ENCODE measurements at regions not wholly inside any gene's neighbourhood (a gene's known extent, or its start where the extent isn't known, plus 50 kb on each side); places are given as distances from the start of the nearest gene placed in this dataset.

DNA sequence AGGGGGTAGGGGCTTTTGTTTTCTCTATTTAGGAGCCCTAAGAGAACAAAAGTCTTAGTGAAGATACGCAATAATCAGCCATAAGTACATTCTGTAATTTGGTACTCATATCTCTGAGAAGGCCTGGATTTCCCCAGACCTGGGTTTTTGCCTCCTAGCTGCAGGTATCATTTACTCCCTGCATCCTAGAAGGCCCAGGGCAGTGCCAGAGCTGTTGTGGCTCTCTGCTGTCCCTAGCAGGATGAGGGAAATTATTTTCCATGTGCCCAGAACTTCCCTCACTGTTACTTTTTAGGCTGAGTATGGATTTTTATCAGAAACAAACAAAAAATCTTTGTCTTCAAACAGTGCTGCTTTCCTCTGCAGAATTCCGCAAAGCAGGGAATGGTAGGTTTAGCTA is 192.5 kb upstream of the SYT1 start:
- POLR2A ChIA-PET (ENCODE audit: unreplicated experiment) = no interaction called here
- Histone ChIP-seq H3K36me3 (ENCODE audit: low read depth, low read length) (no peaks in the 10 kb centered on the region), H3F3A (ENCODE audit: low read length, unreplicated experiment) (no peaks in the 10 kb centered on the region), H3K4me3 (ENCODE audit: low read length) (no peak overlapping the region), H3K27me3 (ENCODE audit: low read length) (no peaks in the 10 kb centered on the region), H3K9me2 (replicated peaks; ENCODE audit: low read length) (no peaks in the 10 kb centered on the region), H4K20me1 (ENCODE audit: low read length) (no peaks in the 10 kb centered on the region), H2AFZ (ENCODE audit: low read length) (no peak overlapping the region), H3K9me3 (ENCODE audit: low read length) (no peaks in the 10 kb centered on the region), H3K4me1 (ENCODE audit: insufficient read depth, low read length) (no peaks in the 10 kb centered on the region), H3K79me2 (ENCODE audit: low read length) (no peaks in the 10 kb centered on the region), H3K4me2 (ENCODE audit: low read length) (no peak overlapping the region), H3K9ac (ENCODE audit: low read length) (no peak overlapping the region), H3K27ac (ENCODE audit: low read length) (no peak overlapping the region)
- DNase-seq = no peak
- intact Hi-C loops (cut with micrococcal nuclease) = no loop called here
- CTCF ChIA-PET = no interaction called here
- no TSS peak for BruUV-seq (replicated peaks)
- TF ChIP-seq CTCF (conservative IDR thresholded peaks at IDR 0.05; ENCODE audit: low read depth, low read length) = no peak
- TF ChIP-seq EZH2 (IDR thresholded peaks at IDR 0.05; ENCODE audit: low read length, unreplicated experiment) = no peak
- TF ChIP-seq EZH2phosphoT487 (IDR thresholded peaks at IDR 0.05; ENCODE audit: borderline replicate concordance, low read length) = no peak
- no peak for ATAC-seq

DNA sequence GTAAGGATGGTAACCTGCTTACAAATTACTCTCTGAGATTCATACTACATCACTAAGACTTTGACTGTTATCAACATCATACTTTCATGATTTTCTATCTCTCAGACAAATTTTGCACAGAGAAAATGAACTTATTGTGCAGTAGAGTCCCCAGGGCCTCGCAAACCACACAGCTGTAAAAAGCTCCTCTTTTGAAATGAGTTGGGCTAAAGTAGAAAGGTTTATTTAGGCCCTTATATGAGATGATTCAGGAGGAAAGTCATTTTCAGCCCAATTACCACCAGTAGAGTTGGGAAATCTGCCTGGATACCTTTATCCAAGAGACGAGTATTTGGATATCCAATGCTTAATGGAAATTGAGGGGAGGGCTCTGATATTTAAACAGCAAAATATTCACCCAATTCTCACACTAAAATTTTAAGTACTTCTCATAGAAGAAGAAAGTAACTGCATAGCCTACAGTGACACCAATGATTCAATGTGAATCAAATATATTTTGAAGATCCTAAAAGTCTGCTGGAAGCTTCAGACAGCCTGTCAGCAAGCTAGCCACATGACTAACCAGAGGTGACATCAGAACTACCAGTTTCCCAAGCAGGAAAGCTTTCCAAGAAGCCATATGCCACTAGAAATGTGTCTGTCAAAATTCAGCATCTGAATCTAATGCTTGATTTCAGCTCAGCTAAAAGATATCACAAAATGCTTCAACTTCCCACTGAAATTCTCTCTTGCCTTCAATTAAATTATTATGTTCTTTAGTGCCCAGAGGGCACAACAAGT is 190.1 kb upstream of the SYT1 start:
- POLR2A ChIA-PET (ENCODE audit: unreplicated experiment) = no interaction called here
- Histone ChIP-seq H4K20me1 (ENCODE audit: low read length) (no peaks in the 10 kb centered on the region), H3K4me3 (ENCODE audit: low read length) (no peak overlapping the region), H3K27me3 (ENCODE audit: low read length) (no peaks in the 10 kb centered on the region), H3K9me3 (ENCODE audit: low read length) (no peaks in the 10 kb centered on the region), H3K79me2 (ENCODE audit: low read length) (no peaks in the 10 kb centered on the region), H3K4me2 (ENCODE audit: low read length) (no peak overlapping the region), H3K9me2 (replicated peaks; ENCODE audit: low read length) (no peaks in the 10 kb centered on the region), H3F3A (ENCODE audit: low read length, unreplicated experiment) (no peaks in the 10 kb centered on the region), H3K9ac (ENCODE audit: low read length) (no peak overlapping the region), H3K27ac (ENCODE audit: low read length) (no peak overlapping the region), H3K4me1 (ENCODE audit: insufficient read depth, low read length) (no peaks in the 10 kb centered on the region), H2AFZ (ENCODE audit: low read length) (no peak overlapping the region), H3K36me3 (ENCODE audit: low read depth, low read length) (no peaks in the 10 kb centered on the region)
- BruUV-seq (replicated peaks) = no TSS peak
- ATAC-seq (no peak), DNase-seq (no peak)
- intact Hi-C loops (cut with micrococcal nuclease) = no loop called here
- CTCF ChIA-PET = no interaction called here
- TF ChIP-seq EZH2phosphoT487 (IDR thresholded peaks at IDR 0.05; ENCODE audit: borderline replicate concordance, low read length) = no peak
- TF ChIP-seq CTCF (conservative IDR thresholded peaks at IDR 0.05; ENCODE audit: low read depth, low read length) = no peak
- no peak for TF ChIP-seq EZH2 (IDR thresholded peaks at IDR 0.05; ENCODE audit: low read length, unreplicated experiment)

- no peaks in the 10 kb centered on the region for H4K20me1 ChIP-seq (ENCODE audit: low read length)
- intact Hi-C loops (cut with micrococcal nuclease) = no loop called here
- CTCF ChIA-PET = no interaction called here
- DNase-seq = no peak
- no peaks in the 10 kb centered on the region for H3F3A ChIP-seq (ENCODE audit: low read length, unreplicated experiment)
- no peak for TF ChIP-seq EZH2phosphoT487 (IDR thresholded peaks at IDR 0.05; ENCODE audit: borderline replicate concordance, low read length)
- no peak for TF ChIP-seq EZH2 (IDR thresholded peaks at IDR 0.05; ENCODE audit: low read length, unreplicated experiment)
- no peak for ATAC-seq
- no peaks in the 10 kb centered on the region for H3K9me3 ChIP-seq (ENCODE audit: low read length)
- BruUV-seq (replicated peaks) = no TSS peak
- H3K4me2 ChIP-seq (ENCODE audit: low read length) = no peak overlapping the region
- no peaks in the 10 kb centered on the region for H3K36me3 ChIP-seq (ENCODE audit: low read depth, low read length)
- H3K27ac ChIP-seq (ENCODE audit: low read length) = no peak overlapping the region
- POLR2A ChIA-PET (ENCODE audit: unreplicated experiment) = no interaction called here
- no peaks in the 10 kb centered on the region for H3K27me3 ChIP-seq (ENCODE audit: low read length)
- H3K4me1 ChIP-seq (ENCODE audit: insufficient read depth, low read length) = no peaks in the 10 kb centered on the region
- H3K4me3 ChIP-seq (ENCODE audit: low read length) = no peak overlapping the region
- no peaks in the 10 kb centered on the region for H3K79me2 ChIP-seq (ENCODE audit: low read length)
- no peak overlapping the region for H2AFZ ChIP-seq (ENCODE audit: low read length)
- no peaks in the 10 kb centered on the region for H3K9me2 ChIP-seq (replicated peaks; ENCODE audit: low read length)
- no peak overlapping the region for H3K9ac ChIP-seq (ENCODE audit: low read length)
These were observed 184.0 kb upstream of the SYT1 start for GRCh38 chr12:78680596-78680995.
